Calu3 (cell line): ENCODE measurements at regions not wholly inside any gene's neighbourhood (a gene's known extent, or its start where the extent isn't known, plus 50 kb on each side); places are given as distances from the start of the nearest gene placed in this dataset.
"Not testable (repeated sequence)": the region's sequence is repeated elsewhere in the genome, so short reads cannot be mapped to it uniquely, and the experiment has no call there.

Experiments used
- BruUV-seq: library from RNA; stranded (reverse); fragments of 400-500 nt; replicated peaks from 2 replicates; lab custom pipeline; 2021; lab: Mats Ljungman, UMichigan
- CTCF ChIA-PET: fragments of 300-600 bp; sonication (Branson Sonifier 250); formaldehyde crosslinking; loops from one replicate; lab custom pipeline; 2022; ENCODE audit warnings: antibody characterized with exemption; lab: Charles Lee
- DNase-seq: peaks from one replicate; pipeline ENCODE4 v3.0.0; 2022
- H3K27ac Mint-ChIP-seq: one replicate; pipeline ENCODE4 v1.8.0; 2022; ENCODE audit warnings: mixed read lengths; ENCODE audit not compliant: unreplicated experiment
- H3K27me3 Mint-ChIP-seq: one replicate; pipeline ENCODE4 v1.8.0; 2022; ENCODE audit warnings: mixed read lengths; ENCODE audit not compliant: unreplicated experiment
- H3K36me3 Mint-ChIP-seq: one replicate; pipeline ENCODE4 v1.8.0; 2022; ENCODE audit warnings: mild to moderate bottlenecking, moderate library complexity, mixed read lengths; ENCODE audit not compliant: insufficient read depth, unreplicated experiment
- H3K4me1 Mint-ChIP-seq: one replicate; pipeline ENCODE4 v1.8.0; 2022; ENCODE audit warnings: mild to moderate bottlenecking, low read depth, mixed read lengths; ENCODE audit not compliant: unreplicated experiment
- H3K4me3 Mint-ChIP-seq: one replicate; pipeline ENCODE4 v1.8.0; 2022; ENCODE audit warnings: mild to moderate bottlenecking, low read depth, moderate library complexity, mixed read lengths; ENCODE audit not compliant: unreplicated experiment
- H3K9me3 Mint-ChIP-seq: one replicate; pipeline ENCODE4 v1.8.0; 2022; ENCODE audit warnings: low read depth, mixed read lengths; ENCODE audit not compliant: unreplicated experiment
- CTCF ChIP-seq: fragments of 200-600 bp; IDR thresholded peaks from one replicate; pipeline ENCODE4 v1.8.0; 2022; ENCODE audit warnings: antibody characterized with exemption; ENCODE audit not compliant: unreplicated experiment
- intact Hi-C: fragments of 100-400 bp; cut with micrococcal nuclease; formaldehyde crosslinking; loops from one replicate; pipeline ENCODE4 v1.10.0; 2022; ENCODE audit not compliant: unreplicated experiment

- CTCF ChIA-PET, result interaction anchor here (0.7 kb wide), 1 partner anchor 700 kb away, joined by 3 read pairs; no protein-coding TSS in a partner anchor
- no peak overlapping the region for H3K4me3 Mint-ChIP-seq
- peaks cover 4% of the 10 kb centered on the region for H3K9me3 Mint-ChIP-seq
- no TSS peak for BruUV-seq
- intact Hi-C loops, result no loop called here
- no peak for DNase-seq
- no peaks in the 10 kb centered on the region for H3K36me3 Mint-ChIP-seq
- TF ChIP-seq CTCF, result no peak
- H3K27me3 Mint-ChIP-seq, result no peaks in the 10 kb centered on the region
- H3K27ac Mint-ChIP-seq, result no peak overlapping the region
- no peaks in the 10 kb centered on the region for H3K4me1 Mint-ChIP-seq
Measured at GRCh38 chr18:22065311-22065710, 104.1 kb upstream of the GATA6 start.

GRCh38 chr18:22066083-22066485, 103.3 kb upstream of the GATA6 start:
- Mint-ChIP-seq H3K27ac (no peak overlapping the region), H3K4me3 (no peak overlapping the region), H3K4me1 (no peaks in the 10 kb centered on the region), H3K36me3 (no peaks in the 10 kb centered on the region), H3K27me3 (no peaks in the 10 kb centered on the region), H3K9me3 (peaks cover 4% of the 10 kb centered on the region)
- intact Hi-C loops, result no loop called here
- CTCF ChIA-PET, result no interaction called here
- no TSS peak for BruUV-seq
- DNase-seq, result peak; percentile 15
- no peak for TF ChIP-seq CTCF

- no TSS peak for BruUV-seq
- H3K27me3 Mint-ChIP-seq, result no peaks in the 10 kb centered on the region
- H3K36me3 Mint-ChIP-seq, result no peaks in the 10 kb centered on the region
- peaks cover 4% of the 10 kb centered on the region for H3K9me3 Mint-ChIP-seq
- CTCF ChIA-PET, result no interaction called here
- H3K27ac Mint-ChIP-seq, result no peak overlapping the region
- no peak overlapping the region for H3K4me3 Mint-ChIP-seq
- intact Hi-C loops, result no loop called here
- no peak for DNase-seq
- no peak for TF ChIP-seq CTCF
- H3K4me1 Mint-ChIP-seq, result no peaks in the 10 kb centered on the region
Measured at GRCh38 chr18:22067109-22067508, 102.3 kb upstream of the GATA6 start.

- Mint-ChIP-seq H3K27ac (no peak overlapping the region), H3K36me3 (no peaks in the 10 kb centered on the region), H3K27me3 (no peaks in the 10 kb centered on the region), H3K4me1 (no peaks in the 10 kb centered on the region), H3K4me3 (no peak overlapping the region), H3K9me3 (peaks cover 4% of the 10 kb centered on the region)
- CTCF ChIA-PET, result no interaction called here
- no TSS peak for BruUV-seq
- intact Hi-C loops, result no loop called here
- no peak for TF ChIP-seq CTCF
- DNase-seq, result no peak
Measured at GRCh38 chr18:22067682-22068081, 101.7 kb upstream of the GATA6 start.

GRCh38 chr18:22068784-22069183, 100.6 kb upstream of the GATA6 start:
- H3K36me3 Mint-ChIP-seq, H3K27ac Mint-ChIP-seq, H3K4me3 Mint-ChIP-seq, intact Hi-C loops, DNase-seq, H3K9me3 Mint-ChIP-seq, BruUV-seq, H3K27me3 Mint-ChIP-seq, CTCF ChIA-PET, H3K4me1 Mint-ChIP-seq: not testable (repeated sequence)
